Stomach (tissue), 8 donors: ENCODE measurements at regions not wholly inside any gene's neighbourhood (a gene's known extent, or its start where the extent isn't known, plus 50 kb on each side); places are given as distances from the start of the nearest gene placed in this dataset.

Experiments
- DNase-seq, 2 donors: peaks; one replicate each; pipeline versions ENCODE4 v3.0.0 to v3.0.0-alpha.2; 2013 to 2019
- H3K27ac ChIP-seq, 5 donors: fragments of 200-600 bp in 4 of 5; sonication (generic) in 4 of 5; one replicate each; pipeline ENCODE4 v1.5.1; 2013 to 2019; ENCODE audit warnings: mild to moderate bottlenecking in 1 of 5, moderate library complexity in 1 of 5
- H3K27me3 ChIP-seq, 3 donors: fragments of 200-600 bp; sonication (generic); one replicate each; pipeline ENCODE4 v1.5.1; 2017 to 2019; ENCODE audit warnings: mixed run types in 1 of 3
- H3K36me3 ChIP-seq, 4 donors: fragments of 200-600 bp; sonication (generic); 1 replicate in 3 of 4; 2 replicates in 1 of 4; pipeline ENCODE4 v1.5.1; 2016 to 2019
- H3K4me1 ChIP-seq, 4 donors: fragments of 200-600 bp; sonication (generic); one replicate each; pipeline ENCODE4 v1.5.1; 2016 to 2019
- H3K4me3 ChIP-seq, 4 donors: fragments of 200-600 bp; sonication (generic) in 3 of 4; one replicate each; pipeline ENCODE4 v1.5.1; 2016 to 2019; ENCODE audit warnings: mild to moderate bottlenecking in 1 of 4
- H3K9me3 ChIP-seq, 4 donors: fragments of 200-600 bp; sonication (generic); one replicate each; pipeline ENCODE4 v1.5.1; 2016 to 2019
- CTCF ChIP-seq, 7 experiments: fragments of 450-650 bp in 4 of 7; fragments of 200-600 bp in 3 of 7; sonication (generic) in 3 of 7; IDR thresholded peaks; one replicate each; pipeline ENCODE4 v1.5.1; 2016 to 2019; ENCODE audit warnings: antibody characterized with exemption in 7 of 7, control low read depth in 2 of 7, mild to moderate bottlenecking in 1 of 7
- EP300 ChIP-seq: sonication (generic); formaldehyde crosslinking; IDR thresholded peaks from one replicate; pipeline ENCODE4 v1.6.1; 2017; ENCODE audit warnings: antibody characterized with exemption
- POLR2A ChIP-seq, 4 donors: fragments of 450-650 bp; IDR thresholded peaks; one replicate each; pipeline ENCODE4 v1.6.1; 2016; ENCODE audit warnings: antibody characterized with exemption in 4 of 4, control low read depth in 2 of 4, mild to moderate bottlenecking in 1 of 4, moderate library complexity in 1 of 4
- POLR2AphosphoS5 ChIP-seq, 3 donors: sonication (generic); formaldehyde crosslinking; IDR thresholded peaks; one replicate each; pipeline ENCODE4 v1.6.1; 2016; ENCODE audit warnings: antibody characterized with exemption in 3 of 3
- WGBS, 5 donors: extraction: QIAGEN DNeasy Blood & Tissue Kit in 3 of 5; methylation state at CpG; one replicate each; pipeline versions ENCODE4 v1.1.5 to v1.1.7; 2013 to 2018; 5-methylcytosine and 5-hydroxymethylcytosine counted together
- intact Hi-C: fragments of 100-400 bp; cut with DNase I; formaldehyde crosslinking; loops from one replicate; pipeline ENCODE4 v1.15.1; 2023; ENCODE audit warnings: low total_unique reads
- donor health status: healthy with polysubstance abuse.
- donor health status: Bipolar disorder and iron deficiency.
- donor health status: healthy.

DNA sequence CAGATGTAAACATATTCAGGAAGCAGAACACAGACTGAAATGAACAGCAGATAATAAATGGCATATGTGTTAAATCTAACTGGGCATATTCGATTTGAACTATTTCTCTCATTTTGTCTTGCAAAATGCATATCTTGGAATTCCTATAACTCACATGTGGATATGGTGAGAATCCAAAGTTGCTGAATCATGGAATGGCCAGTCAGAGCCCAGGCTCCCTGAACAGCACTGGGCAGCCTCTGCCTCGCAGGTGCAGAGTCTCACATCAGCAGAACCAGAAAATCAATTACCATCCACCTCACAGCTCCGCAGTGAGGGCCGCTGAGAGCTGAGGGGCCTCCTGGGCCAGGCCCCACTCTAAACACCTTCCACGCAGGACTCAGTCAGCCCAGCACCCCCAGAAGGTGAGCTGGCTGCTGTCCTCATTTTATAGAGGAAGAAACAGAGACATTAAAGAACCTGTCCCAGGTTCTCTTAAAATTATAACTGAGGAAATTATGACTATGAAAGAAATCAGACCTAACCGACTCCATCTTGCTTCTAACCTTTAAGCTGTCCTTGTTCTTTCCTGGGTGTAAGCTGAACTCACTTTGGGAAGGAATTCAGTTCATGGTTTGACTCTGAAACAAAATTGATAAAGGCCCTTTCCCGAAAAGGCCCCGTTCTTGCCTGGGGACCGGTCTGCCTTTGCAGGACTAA is 269.1 kb upstream of the SFSWAP start:
- intact Hi-C loops: no loop called here
- 72 to 81% (median 75%) methylated on average over 9 of the region's 9 CpGs for WGBS, 5 donors

GRCh38 chr12:131442337-131442918 is 268.5 kb upstream of the SFSWAP start:
- no peak overlapping the region for H3K4me3 ChIP-seq
- no peak overlapping the region for H3K27ac ChIP-seq
- H3K27me3 ChIP-seq: peaks cover 0 to 32% (median 0%) of the 10 kb centered on the region in 3 donors
- no peaks in the 10 kb centered on the region for H3K9me3 ChIP-seq
- no peaks in the 10 kb centered on the region for H3K4me1 ChIP-seq
- peak in 1 of 2 donors; percentile 11 for DNase-seq
- no peaks in the 10 kb centered on the region for H3K36me3 ChIP-seq
- TF ChIP-seq EP300 (no peak), POLR2A (IDR thresholded peaks at IDR 0.05) (no peak), POLR2AphosphoS5 (IDR thresholded peaks at IDR 0.05) (no peak), CTCF (IDR thresholded peaks at IDR 0.05) (no peak)
- intact Hi-C loops: no loop called here
- WGBS, 5 donors: 72 to 79% (median 73%) methylated on average over 14 of the region's 14 CpGs

More for the DNA sequence above, 269.1 kb upstream of the SFSWAP start:
- no peaks in the 10 kb centered on the region for H3K9me3 ChIP-seq
- H3K36me3 ChIP-seq: no peaks in the 10 kb centered on the region
- no peaks in the 10 kb centered on the region for H3K4me1 ChIP-seq
- no peak overlapping the region for H3K27ac ChIP-seq
- TF ChIP-seq EP300: no peak
- no peak for TF ChIP-seq POLR2AphosphoS5 (IDR thresholded peaks at IDR 0.05)
- no peak for TF ChIP-seq CTCF (IDR thresholded peaks at IDR 0.05)
- no peak for TF ChIP-seq POLR2A (IDR thresholded peaks at IDR 0.05)
- peaks cover 0 to 38% (median 0%) of the 10 kb centered on the region in 3 donors for H3K27me3 ChIP-seq
- H3K4me3 ChIP-seq: no peak overlapping the region
- peak in 1 of 2 donors; percentile 9 for DNase-seq

DNA sequence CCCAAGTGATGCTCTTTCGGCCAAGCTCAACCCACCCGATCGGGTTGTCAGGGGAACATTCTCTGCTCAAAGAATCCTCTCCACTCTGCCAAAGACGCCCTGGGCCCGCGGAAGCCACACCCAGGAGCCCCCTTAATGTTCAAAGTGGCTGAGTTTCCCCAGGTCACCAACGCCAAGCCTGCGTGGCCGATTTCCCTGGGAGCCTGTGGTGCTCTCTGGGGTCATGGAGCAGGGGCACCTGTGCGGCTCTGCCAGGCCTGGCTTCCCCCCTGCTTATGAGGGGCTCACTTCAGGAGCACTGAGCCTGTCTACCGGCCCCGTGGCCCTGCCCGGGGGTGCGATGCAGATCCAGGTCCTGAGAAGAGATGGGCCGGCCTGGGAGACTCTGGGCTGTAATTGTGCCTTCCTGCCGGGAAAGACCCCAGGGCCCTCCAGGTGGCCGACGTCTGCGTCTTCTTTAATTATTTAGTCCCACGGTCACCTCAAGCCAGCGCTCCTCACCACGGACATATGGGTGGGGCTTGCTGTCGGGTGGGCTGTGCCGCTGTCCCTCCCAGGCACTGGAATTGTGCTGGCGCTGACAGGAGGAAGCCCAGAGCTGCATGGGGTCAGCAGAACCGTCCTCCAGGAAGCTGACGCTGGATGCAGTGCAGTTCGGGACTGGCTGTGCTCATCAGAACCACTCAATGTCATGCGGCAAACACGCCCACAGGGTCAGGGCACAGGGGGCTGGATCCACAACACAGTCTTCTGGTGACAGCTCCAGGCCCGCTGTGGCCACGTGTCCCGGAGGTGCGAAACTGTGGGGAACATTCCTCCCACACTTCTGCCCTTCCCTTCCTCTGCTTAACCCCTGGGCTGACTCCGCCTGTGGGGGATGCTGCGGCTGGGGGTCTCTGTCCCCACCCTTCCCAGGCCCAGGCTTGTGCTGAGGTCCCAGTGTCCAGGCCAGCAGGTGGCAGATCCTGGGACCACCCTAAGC is 267.6 kb upstream of the SFSWAP start:
- Histone ChIP-seq H3K4me1 (no peaks in the 10 kb centered on the region), H3K27me3 (peaks cover 0 to 23% (median 0%) of the 10 kb centered on the region in 3 donors), H3K36me3 (no peaks in the 10 kb centered on the region), H3K4me3 (no peak overlapping the region), H3K27ac (no peak overlapping the region), H3K9me3 (peaks cover 0 to 3% (median 3%) of the 10 kb centered on the region in 4 donors)
- TF ChIP-seq POLR2A (IDR thresholded peaks at IDR 0.05) (no peak), POLR2AphosphoS5 (IDR thresholded peaks at IDR 0.05) (no peak), CTCF (IDR thresholded peaks at IDR 0.05) (no peak), EP300 (no peak)
- DNase-seq: peak in 1 of 2 donors; percentile 15
- WGBS, 5 donors: 72 to 80% (median 77%) methylated on average over 18 to 36 of the region's 36 CpGs
- intact Hi-C loops: no loop called here
